Caco-2 (cell line): ENCODE measurements at regions not wholly inside any gene's neighbourhood (a gene's known extent, or its start where the extent isn't known, plus 50 kb on each side); places are given as distances from the start of the nearest gene placed in this dataset.

ENCODE experiments used
- BruUV-seq: library from RNA; stranded (reverse); fragments of 400-500 nt; replicated peaks from 2 replicates; lab custom pipeline; 2021; lab: Mats Ljungman, UMichigan
- CTCF ChIA-PET: fragments of 300-600 bp; sonication (Branson Sonifier 250); formaldehyde crosslinking; loops from one replicate; lab custom pipeline; 2022; ENCODE audit warnings: antibody characterized with exemption; lab: Charles Lee
- POLR2A ChIA-PET: fragments of 300-600 bp; sonication (Branson Sonifier 250); formaldehyde crosslinking; loops from one replicate; lab custom pipeline; 2022; ENCODE audit warnings: antibody characterized with exemption; lab: Charles Lee
- DNase-seq, 2 experiments: peaks; one replicate each; pipeline versions ENCODE4 v3.0.0 to v3.0.0-alpha.2; 2020 to 2022
- H3K27me3 ChIP-seq: replicated peaks from 2 replicates; pipeline ENCODE4 v1.6.0; 2011; ENCODE audit warnings: low read length; ENCODE audit not compliant: control insufficient read depth, insufficient read depth
- H3K36me3 ChIP-seq: 2 replicates; pipeline ENCODE4 v1.5.1; 2011; ENCODE audit warnings: low read length; ENCODE audit not compliant: control insufficient read depth, insufficient read depth
- H3K4me1 ChIP-seq: fragments of 250-450 bp; sonication (Bioruptor Pico); 2 replicates; pipeline ENCODE4 v1.5.1; 2020; ENCODE audit warnings: mild to moderate bottlenecking
- H3K4me3 ChIP-seq: 2 replicates; pipeline ENCODE4 v1.5.1; 2011; ENCODE audit warnings: low read depth, mild to moderate bottlenecking, control low read depth, low read length
- H3K9me3 ChIP-seq: fragments of 250-450 bp; sonication (Bioruptor Pico); 2 replicates; pipeline ENCODE4 v1.5.1; 2020; ENCODE audit warnings: mild to moderate bottlenecking, moderate library complexity
- H3K27ac Mint-ChIP-seq: one replicate; pipeline ENCODE4 v1.8.0; 2022; ENCODE audit warnings: mixed read lengths; ENCODE audit not compliant: unreplicated experiment
- H3K27me3 Mint-ChIP-seq: one replicate; pipeline ENCODE4 v1.8.0; 2022; ENCODE audit warnings: mixed read lengths; ENCODE audit not compliant: insufficient read depth, unreplicated experiment
- H3K36me3 Mint-ChIP-seq: one replicate; pipeline ENCODE4 v1.8.0; 2022; ENCODE audit warnings: mild to moderate bottlenecking, mixed read lengths; ENCODE audit not compliant: insufficient read depth, unreplicated experiment
- H3K4me1 Mint-ChIP-seq: one replicate; pipeline ENCODE4 v1.8.0; 2022; ENCODE audit warnings: low read depth, mixed read lengths; ENCODE audit not compliant: unreplicated experiment
- H3K4me3 Mint-ChIP-seq: one replicate; pipeline ENCODE4 v1.8.0; 2022; ENCODE audit warnings: mild to moderate bottlenecking, moderate library complexity, mixed read lengths; ENCODE audit not compliant: unreplicated experiment
- H3K9me3 Mint-ChIP-seq: one replicate; pipeline ENCODE4 v1.8.0; 2022; ENCODE audit warnings: mixed read lengths; ENCODE audit not compliant: unreplicated experiment
- CTCF ChIP-seq, 2 experiments: fragments of 200-600 bp in 1 of 2; IDR thresholded peaks; 1 replicate in 1 of 2; 2 replicates in 1 of 2; pipeline versions ENCODE4 v1.5.1 to v1.8.0; 2011 to 2022; ENCODE audit warnings: antibody characterized with exemption in 1 of 2, control low read depth in 1 of 2, inconsistent platforms in 1 of 2, low read depth in 1 of 2, low read length in 1 of 2, mild to moderate bottlenecking in 1 of 2, moderate library complexity in 1 of 2; ENCODE audit not compliant: insufficient read depth in 1 of 2, severe bottlenecking in 1 of 2, unreplicated experiment in 1 of 2
- intact Hi-C: fragments of 100-400 bp; cut with micrococcal nuclease; formaldehyde crosslinking; loops from one replicate; pipeline ENCODE4 v1.10.0; 2022; ENCODE audit not compliant: unreplicated experiment

GRCh38 chr1:57886376-57886775 is 462.5 kb upstream of the DAB1 start:
- H3K36me3 ChIP-seq = no peaks in the 10 kb centered on the region
- H3K27ac Mint-ChIP-seq = no peak overlapping the region
- DNase-seq = no peak
- BruUV-seq = no TSS peak
- no peak overlapping the region for H3K4me3 Mint-ChIP-seq
- no peaks in the 10 kb centered on the region for H3K36me3 Mint-ChIP-seq
- H3K27me3 Mint-ChIP-seq = no peaks in the 10 kb centered on the region
- ChIA-PET POLR2A (no interaction called here), CTCF (no interaction called here)
- H3K4me1 ChIP-seq = no peaks in the 10 kb centered on the region
- intact Hi-C loops = no loop called here
- no peaks in the 10 kb centered on the region for H3K4me1 Mint-ChIP-seq
- H3K27me3 ChIP-seq = no peaks in the 10 kb centered on the region
- no peak overlapping the region for H3K4me3 ChIP-seq
- no peak for TF ChIP-seq CTCF (IDR thresholded peaks at IDR 0.05; ENCODE audit: insufficient read depth in 1 of 2, low read depth in 1 of 2, low read length in 1 of 2, severe bottlenecking in 1 of 2, unreplicated experiment in 1 of 2)
- H3K9me3 Mint-ChIP-seq = no peaks in the 10 kb centered on the region
- no peaks in the 10 kb centered on the region for H3K9me3 ChIP-seq

GRCh38 chr1:57883642-57883995 is 459.8 kb upstream of the DAB1 start:
- intact Hi-C loops = no loop called here

GRCh38 chr1:57882934-57883641 is 459.2 kb upstream of the DAB1 start:
- H3K27me3 ChIP-seq = no peaks in the 10 kb centered on the region
- H3K36me3 ChIP-seq = no peaks in the 10 kb centered on the region
- DNase-seq = no peak
- no peak overlapping the region for H3K4me3 ChIP-seq
- no peak for TF ChIP-seq CTCF (IDR thresholded peaks at IDR 0.05; ENCODE audit: insufficient read depth in 1 of 2, low read depth in 1 of 2, low read length in 1 of 2, severe bottlenecking in 1 of 2, unreplicated experiment in 1 of 2)
- ChIA-PET POLR2A (no interaction called here), CTCF (no interaction called here)
- Mint-ChIP-seq H3K27me3 (no peaks in the 10 kb centered on the region), H3K4me1 (no peaks in the 10 kb centered on the region), H3K9me3 (no peaks in the 10 kb centered on the region), H3K4me3 (no peak overlapping the region), H3K27ac (no peak overlapping the region), H3K36me3 (no peaks in the 10 kb centered on the region)
- H3K4me1 ChIP-seq = no peaks in the 10 kb centered on the region
- intact Hi-C loops = no loop called here
- H3K9me3 ChIP-seq = no peaks in the 10 kb centered on the region
- no TSS peak for BruUV-seq

More at GRCh38 chr1:57883642-57883995, 459.8 kb upstream of the DAB1 start:
- Mint-ChIP-seq H3K9me3 (no peaks in the 10 kb centered on the region), H3K36me3 (no peaks in the 10 kb centered on the region), H3K4me3 (no peak overlapping the region), H3K4me1 (no peaks in the 10 kb centered on the region), H3K27me3 (no peaks in the 10 kb centered on the region), H3K27ac (no peak overlapping the region)
- CTCF ChIA-PET = no interaction called here
- Histone ChIP-seq H3K36me3 (no peaks in the 10 kb centered on the region), H3K9me3 (no peaks in the 10 kb centered on the region), H3K4me3 (no peak overlapping the region), H3K4me1 (no peaks in the 10 kb centered on the region), H3K27me3 (no peaks in the 10 kb centered on the region)
- no TSS peak for BruUV-seq
- POLR2A ChIA-PET = no interaction called here
- TF ChIP-seq CTCF (IDR thresholded peaks at IDR 0.05; ENCODE audit: insufficient read depth in 1 of 2, low read depth in 1 of 2, low read length in 1 of 2, severe bottlenecking in 1 of 2, unreplicated experiment in 1 of 2) = no peak
- no peak for DNase-seq
